Cardiac muscle cell (in vitro differentiated cells and primary cell): ENCODE measurements at regions not wholly inside any gene's neighbourhood (a gene's known extent, or its start where the extent isn't known, plus 50 kb on each side); places are given as distances from the start of the nearest gene placed in this dataset.

Experiments
- DNase-seq, 2 donors: peaks; one replicate each; pipeline versions ENCODE4 v3.0.0 to v3.0.0-alpha.2; 2010 to 2017; ENCODE audit warnings: low read depth in 1 of 2, low spot score in 1 of 2
- H3K27ac ChIP-seq: fragments of 200-600 bp; sonication (generic); 2 replicates; pipeline ENCODE4 v1.5.1; 2016
- H3K27me3 ChIP-seq: fragments of 200-600 bp; sonication (generic); 2 replicates; pipeline ENCODE4 v1.6.0; 2016; ENCODE audit warnings: control low read depth
- H3K36me3 ChIP-seq: fragments of 200-600 bp; sonication (generic); 2 replicates; pipeline ENCODE4 v1.5.1; 2016; ENCODE audit warnings: control low read depth
- H3K4me1 ChIP-seq: fragments of 200-600 bp; sonication (generic); 2 replicates; pipeline ENCODE4 v1.8.1; 2017; ENCODE audit warnings: low read depth, mild to moderate bottlenecking, mixed run types
- H3K4me3 ChIP-seq: fragments of 200-600 bp; sonication (generic); 2 replicates; pipeline ENCODE4 v1.5.1; 2016; ENCODE audit warnings: mild to moderate bottlenecking
- H3K9me3 ChIP-seq: fragments of 200-600 bp; sonication (generic); 2 replicates; pipeline ENCODE4 v1.5.1; 2017; ENCODE audit warnings: low read depth, mild to moderate bottlenecking, control low read depth
- CTCF ChIP-seq: IDR thresholded peaks from 2 replicates; pipeline ENCODE4 v1.5.1; 2012; ENCODE audit warnings: low read depth, mild to moderate bottlenecking, low read length

GRCh38 chrX:125101971-125102755 lies 217.5 kb upstream of the TEX13C start:
- Histone ChIP-seq H3K36me3 (no peaks in the 10 kb centered on the region), H3K4me3 (no peak overlapping the region), H3K27me3 (no peaks in the 10 kb centered on the region), H3K4me1 (no peaks in the 10 kb centered on the region), H3K9me3 (no peaks in the 10 kb centered on the region), H3K27ac (no peak overlapping the region)
- no peak for DNase-seq
- TF ChIP-seq CTCF = no peak

GRCh38 chrX:125103693-125104092 lies 216.0 kb upstream of the TEX13C start:
- no peak for DNase-seq
- TF ChIP-seq CTCF = no peak

GRCh38 chrX:125108921-125109320 lies 210.8 kb upstream of the TEX13C start:
- H3K9me3 ChIP-seq = no peaks in the 10 kb centered on the region
- DNase-seq = no peak
- no peaks in the 10 kb centered on the region for H3K4me1 ChIP-seq
- H3K27me3 ChIP-seq = no peaks in the 10 kb centered on the region
- no peaks in the 10 kb centered on the region for H3K36me3 ChIP-seq
- TF ChIP-seq CTCF = no peak
- H3K27ac ChIP-seq = no peak overlapping the region
- H3K4me3 ChIP-seq = no peak overlapping the region

More at GRCh38 chrX:125103693-125104092, 216.0 kb upstream of the TEX13C start:
- H3K4me3 ChIP-seq = no peak overlapping the region
- no peaks in the 10 kb centered on the region for H3K4me1 ChIP-seq
- H3K36me3 ChIP-seq = no peaks in the 10 kb centered on the region
- H3K27me3 ChIP-seq = no peaks in the 10 kb centered on the region
- no peaks in the 10 kb centered on the region for H3K9me3 ChIP-seq
- H3K27ac ChIP-seq = no peak overlapping the region

- Histone ChIP-seq H3K4me1 (no peaks in the 10 kb centered on the region), H3K27ac (no peak overlapping the region), H3K27me3 (no peaks in the 10 kb centered on the region), H3K4me3 (no peak overlapping the region), H3K9me3 (no peaks in the 10 kb centered on the region), H3K36me3 (no peaks in the 10 kb centered on the region)
- peak in 1 of 2 donors; percentile 14 for DNase-seq
- no peak for TF ChIP-seq CTCF
These were observed 188.5 kb upstream of the TEX13C start for GRCh38 chrX:125131164-125131563.

GRCh38 chrX:125132274-125132673 lies 187.4 kb upstream of the TEX13C start:
- Histone ChIP-seq H3K9me3 (no peaks in the 10 kb centered on the region), H3K27ac (no peak overlapping the region), H3K4me1 (no peaks in the 10 kb centered on the region), H3K36me3 (no peaks in the 10 kb centered on the region), H3K4me3 (no peak overlapping the region), H3K27me3 (no peaks in the 10 kb centered on the region)
- TF ChIP-seq CTCF = no peak
- no peak for DNase-seq
